ENCODE measurements at regions not wholly inside any gene's neighbourhood (a gene's known extent, or its start where the extent isn't known, plus 50 kb on each side); places are given as distances from the start of the nearest gene placed in this dataset.

GRCh38 chr4:114466299-114466698 is 132.3 kb upstream of the UGT8 start:
- no peak overlapping the region for H3K27ac ChIP-seq (ENCODE audit: low read length)
- H3K4me3 ChIP-seq (ENCODE audit: low read length) = no peak overlapping the region
- H3K4me2 ChIP-seq (ENCODE audit: low read length) = no peak overlapping the region
- no peaks in the 10 kb centered on the region for H3K27me3 ChIP-seq (ENCODE audit: insufficient read depth, low read depth, low read length)
- H3K79me2 ChIP-seq (replicated peaks; ENCODE audit: insufficient read depth, low read length) = no peaks in the 10 kb centered on the region
- H3K9ac ChIP-seq (ENCODE audit: low read length) = no peak overlapping the region
- no peaks in the 10 kb centered on the region for H3K36me3 ChIP-seq (ENCODE audit: insufficient read depth, low read length)
- no peaks in the 10 kb centered on the region for H3K9me3 ChIP-seq (ENCODE audit: low read length)
- TF ChIP-seq, protein P1, sequence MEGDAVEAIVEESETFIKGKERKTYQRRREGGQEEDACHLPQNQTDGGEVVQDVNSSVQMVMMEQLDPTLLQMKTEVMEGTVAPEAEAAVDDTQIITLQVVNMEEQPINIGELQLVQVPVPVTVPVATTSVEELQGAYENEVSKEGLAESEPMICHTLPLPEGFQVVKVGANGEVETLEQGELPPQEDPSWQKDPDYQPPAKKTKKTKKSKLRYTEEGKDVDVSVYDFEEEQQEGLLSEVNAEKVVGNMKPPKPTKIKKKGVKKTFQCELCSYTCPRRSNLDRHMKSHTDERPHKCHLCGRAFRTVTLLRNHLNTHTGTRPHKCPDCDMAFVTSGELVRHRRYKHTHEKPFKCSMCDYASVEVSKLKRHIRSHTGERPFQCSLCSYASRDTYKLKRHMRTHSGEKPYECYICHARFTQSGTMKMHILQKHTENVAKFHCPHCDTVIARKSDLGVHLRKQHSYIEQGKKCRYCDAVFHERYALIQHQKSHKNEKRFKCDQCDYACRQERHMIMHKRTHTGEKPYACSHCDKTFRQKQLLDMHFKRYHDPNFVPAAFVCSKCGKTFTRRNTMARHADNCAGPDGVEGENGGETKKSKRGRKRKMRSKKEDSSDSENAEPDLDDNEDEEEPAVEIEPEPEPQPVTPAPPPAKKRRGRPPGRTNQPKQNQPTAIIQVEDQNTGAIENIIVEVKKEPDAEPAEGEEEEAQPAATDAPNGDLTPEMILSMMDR (IDR thresholded peaks at IDR 0.05; ENCODE audit: poor library complexity, severe bottlenecking) = no peak
- TF ChIP-seq POLR2AphosphoS5 (IDR thresholded peaks at IDR 0.05) (no peak), TAF1 (IDR thresholded peaks at IDR 0.05; ENCODE audit: low read depth) (no peak), EP300 (conservative IDR thresholded peaks at IDR 0.05; ENCODE audit: poor library complexity, severe bottlenecking) (no peak), RAD21 (conservative IDR thresholded peaks at IDR 0.05) (no peak), EZH2 (IDR thresholded peaks at IDR 0.05; ENCODE audit: borderline replicate concordance, insufficient read depth, low read length, poor library complexity, severe bottlenecking) (no peak), REST (IDR thresholded peaks at IDR 0.05; ENCODE audit: borderline replicate concordance) (no peak), SMC3 (conservative IDR thresholded peaks at IDR 0.05; ENCODE audit: poor library complexity) (no peak), MXI1 (conservative IDR thresholded peaks at IDR 0.05; ENCODE audit: poor library complexity, severe bottlenecking) (no peak)
- H3F3A ChIP-seq (ENCODE audit: insufficient read depth, low read length, poor library complexity, severe bottlenecking) = no peaks in the 10 kb centered on the region
- no peaks in the 10 kb centered on the region for H4K20me1 ChIP-seq (ENCODE audit: insufficient read depth)
- H2AFZ ChIP-seq (ENCODE audit: low read depth, low read length) = no peak overlapping the region
- H3K9me2 ChIP-seq (ENCODE audit: insufficient read depth, low read length) = no peaks in the 10 kb centered on the region

DNA sequence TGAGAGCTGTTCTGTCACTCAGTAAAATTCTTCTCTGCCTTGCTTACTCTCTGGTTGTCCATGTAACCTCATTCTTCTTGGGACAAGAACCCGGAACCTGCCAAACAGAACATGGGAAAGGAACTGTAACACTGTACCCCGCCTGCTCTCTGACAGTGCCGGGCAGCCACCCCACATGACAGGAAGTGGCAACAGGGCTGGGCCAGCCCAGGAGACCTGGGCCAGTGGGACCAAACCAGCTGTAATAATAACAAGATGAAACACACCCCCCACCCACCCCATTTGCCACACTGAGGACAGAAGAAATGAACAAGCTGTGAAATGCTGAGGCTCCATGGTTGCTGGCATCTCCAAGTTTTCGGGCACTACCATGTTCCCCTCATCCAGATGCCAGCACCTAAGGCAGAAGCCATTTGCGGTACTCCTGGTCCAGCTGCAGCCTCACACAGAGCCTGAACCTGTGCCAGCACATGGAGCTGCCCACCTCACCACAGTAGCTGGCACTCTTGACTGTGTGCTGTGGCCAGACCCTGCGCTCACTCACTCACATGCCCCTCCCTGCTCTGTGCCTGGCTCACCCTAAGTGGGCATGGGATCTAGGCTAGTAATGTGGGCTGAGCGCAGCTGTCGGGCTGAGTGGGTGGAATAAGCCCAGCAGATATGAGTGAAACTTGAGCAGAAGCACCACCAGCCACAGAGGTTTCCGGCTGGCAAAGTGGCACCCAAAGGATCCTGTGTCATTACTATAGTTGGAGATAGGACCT is 126.2 kb upstream of the UGT8 start:
- Histone ChIP-seq H3F3A (ENCODE audit: insufficient read depth, low read length, poor library complexity, severe bottlenecking) (no peaks in the 10 kb centered on the region), H3K9ac (ENCODE audit: low read length) (no peak overlapping the region), H3K27ac (ENCODE audit: low read length) (no peak overlapping the region), H3K27me3 (ENCODE audit: insufficient read depth, low read depth, low read length) (no peaks in the 10 kb centered on the region), H3K4me2 (ENCODE audit: low read length) (no peak overlapping the region), H3K36me3 (ENCODE audit: insufficient read depth, low read length) (no peaks in the 10 kb centered on the region), H3K9me3 (ENCODE audit: low read length) (no peaks in the 10 kb centered on the region), H3K9me2 (ENCODE audit: insufficient read depth, low read length) (no peaks in the 10 kb centered on the region), H2AFZ (ENCODE audit: low read depth, low read length) (no peak overlapping the region), H4K20me1 (ENCODE audit: insufficient read depth) (no peaks in the 10 kb centered on the region), H3K79me2 (replicated peaks; ENCODE audit: insufficient read depth, low read length) (no peaks in the 10 kb centered on the region), H3K4me3 (ENCODE audit: low read length) (no peak overlapping the region)
- TF ChIP-seq, protein P1 (IDR thresholded peaks at IDR 0.05; ENCODE audit: poor library complexity, severe bottlenecking) = no peak
- TF ChIP-seq POLR2AphosphoS5 (IDR thresholded peaks at IDR 0.05) (no peak), SMC3 (conservative IDR thresholded peaks at IDR 0.05; ENCODE audit: poor library complexity) (no peak), EP300 (conservative IDR thresholded peaks at IDR 0.05; ENCODE audit: poor library complexity, severe bottlenecking) (no peak), EZH2 (IDR thresholded peaks at IDR 0.05; ENCODE audit: borderline replicate concordance, insufficient read depth, low read length, poor library complexity, severe bottlenecking) (no peak)
